ENCODE measurements at regions not wholly inside any gene's neighbourhood (a gene's known extent, or its start where the extent isn't known, plus 50 kb on each side); places are given as distances from the start of the nearest gene placed in this dataset.

GRCh38 chr14:51478175-51478621, 173.5 kb upstream of the FRMD6 start:
- no peaks in the 10 kb centered on the region for H3K9me3 ChIP-seq
- DNase-seq: no peak
- intact Hi-C loops (cut with DNase I, micrococcal nuclease): no loop called here
- ATAC-seq: no peak
- no peaks in the 10 kb centered on the region for H3K36me3 ChIP-seq (ENCODE audit: low read depth)
- no peak overlapping the region for H3K4me3 ChIP-seq
- TF ChIP-seq CTCF (IDR thresholded peaks at IDR 0.05): no peak
- H3K4me1 ChIP-seq (ENCODE audit: low read depth): no peaks in the 10 kb centered on the region

- H3K4me3 ChIP-seq: no peak overlapping the region
- H3K9me3 ChIP-seq: no peaks in the 10 kb centered on the region
- intact Hi-C loops (cut with DNase I, micrococcal nuclease): no loop called here
- DNase-seq (no peak), ATAC-seq (no peak)
- no peaks in the 10 kb centered on the region for H3K36me3 ChIP-seq (ENCODE audit: low read depth)
- TF ChIP-seq CTCF (IDR thresholded peaks at IDR 0.05): no peak
- H3K4me1 ChIP-seq (ENCODE audit: low read depth): no peaks in the 10 kb centered on the region
Measured at GRCh38 chr14:51479584-51480325, 172.0 kb upstream of the FRMD6 start.

- no peaks in the 10 kb centered on the region for H3K36me3 ChIP-seq (ENCODE audit: low read depth)
- no peak for TF ChIP-seq CTCF (IDR thresholded peaks at IDR 0.05)
- intact Hi-C loops (cut with DNase I, micrococcal nuclease): no loop called here
- DNase-seq (no peak), ATAC-seq (no peak)
- no peaks in the 10 kb centered on the region for H3K9me3 ChIP-seq
- H3K4me3 ChIP-seq: no peak overlapping the region
- H3K4me1 ChIP-seq (ENCODE audit: low read depth): no peaks in the 10 kb centered on the region
Measured at GRCh38 chr14:51481643-51482042, 170.1 kb upstream of the FRMD6 start.

DNA sequence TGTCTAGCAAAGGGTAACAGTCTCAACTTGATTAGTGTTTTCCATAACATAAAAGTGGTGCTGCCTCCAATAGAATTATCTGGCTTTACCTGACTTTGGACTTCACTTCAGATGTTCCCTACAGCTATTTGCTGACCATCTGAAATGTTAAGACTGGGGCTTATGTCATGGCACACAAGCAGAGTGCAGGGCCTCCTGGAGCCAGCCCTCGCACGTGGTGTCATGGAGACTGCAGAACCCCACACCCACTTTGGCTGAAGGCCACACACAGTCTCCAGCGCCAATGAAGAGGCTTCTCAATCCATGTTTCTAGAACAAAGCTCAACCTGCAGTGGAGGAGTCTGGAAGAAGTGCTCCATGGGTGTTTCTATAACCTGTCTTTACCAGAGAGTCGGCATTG, 169.6 kb upstream of the FRMD6 start:
- ATAC-seq: no peak
- no peak for TF ChIP-seq CTCF (IDR thresholded peaks at IDR 0.05)
- no peak overlapping the region for H3K4me3 ChIP-seq
- intact Hi-C loops (cut with DNase I, micrococcal nuclease): no loop called here
- no peaks in the 10 kb centered on the region for H3K4me1 ChIP-seq (ENCODE audit: low read depth)
- H3K9me3 ChIP-seq: no peaks in the 10 kb centered on the region
- no peak for DNase-seq
- no peaks in the 10 kb centered on the region for H3K36me3 ChIP-seq (ENCODE audit: low read depth)

GRCh38 chr14:51484485-51484884, 167.2 kb upstream of the FRMD6 start:
- DNase-seq (no peak), ATAC-seq (no peak)
- no peaks in the 10 kb centered on the region for H3K4me1 ChIP-seq (ENCODE audit: low read depth)
- TF ChIP-seq CTCF (IDR thresholded peaks at IDR 0.05): no peak
- H3K36me3 ChIP-seq (ENCODE audit: low read depth): no peaks in the 10 kb centered on the region
- no peak overlapping the region for H3K4me3 ChIP-seq
- intact Hi-C loops (cut with DNase I, micrococcal nuclease): no loop called here
- H3K9me3 ChIP-seq: no peaks in the 10 kb centered on the region

GRCh38 chr14:51485733-51486132, 166.0 kb upstream of the FRMD6 start:
- no peak overlapping the region for H3K4me3 ChIP-seq
- no peaks in the 10 kb centered on the region for H3K36me3 ChIP-seq (ENCODE audit: low read depth)
- TF ChIP-seq CTCF (IDR thresholded peaks at IDR 0.05): no peak
- ATAC-seq (no peak), DNase-seq (no peak)
- intact Hi-C loops (cut with DNase I, micrococcal nuclease): no loop called here
- H3K4me1 ChIP-seq (ENCODE audit: low read depth): no peaks in the 10 kb centered on the region
- no peaks in the 10 kb centered on the region for H3K9me3 ChIP-seq

All from mucosa of descending colon (tissue), 3 donors.